ENCODE measurements at regions not wholly inside any gene's neighbourhood (a gene's known extent, or its start where the extent isn't known, plus 50 kb on each side); places are given as distances from the start of the nearest gene placed in this dataset.

DNA sequence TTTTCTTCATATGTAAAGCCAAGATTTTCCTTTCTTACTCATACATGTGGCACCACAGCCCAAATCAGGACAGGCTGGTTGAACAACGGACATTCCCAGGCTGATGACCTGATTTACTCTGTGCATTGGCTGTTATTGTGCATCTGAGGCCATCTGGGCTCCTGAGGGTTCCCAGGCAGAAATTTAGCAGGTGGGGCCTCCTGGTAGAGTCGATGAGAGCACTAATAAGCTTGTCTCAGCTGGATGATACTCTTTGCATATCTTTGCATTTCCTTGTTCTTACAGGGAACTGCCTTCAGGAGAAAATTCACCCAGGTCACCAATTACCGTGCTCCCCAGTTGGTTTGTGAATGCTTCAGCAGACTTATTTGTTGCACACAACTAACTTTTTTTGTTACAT, 605.1 kb downstream of the ELAVL2 start:
- DNase-seq (ENCODE audit: low read depth): no peak
- TF ChIP-seq MYC (IDR thresholded peaks at IDR 0.05; ENCODE audit: low read depth, low read length): no peak
- TF ChIP-seq, protein P1, sequence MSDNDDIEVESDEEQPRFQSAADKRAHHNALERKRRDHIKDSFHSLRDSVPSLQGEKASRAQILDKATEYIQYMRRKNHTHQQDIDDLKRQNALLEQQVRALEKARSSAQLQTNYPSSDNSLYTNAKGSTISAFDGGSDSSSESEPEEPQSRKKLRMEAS (IDR thresholded peaks at IDR 0.05; ENCODE audit: low read depth, low read length): no peak
- no peak overlapping the region for H3K4me3 ChIP-seq (ENCODE audit: low read depth, low read length)

DNA sequence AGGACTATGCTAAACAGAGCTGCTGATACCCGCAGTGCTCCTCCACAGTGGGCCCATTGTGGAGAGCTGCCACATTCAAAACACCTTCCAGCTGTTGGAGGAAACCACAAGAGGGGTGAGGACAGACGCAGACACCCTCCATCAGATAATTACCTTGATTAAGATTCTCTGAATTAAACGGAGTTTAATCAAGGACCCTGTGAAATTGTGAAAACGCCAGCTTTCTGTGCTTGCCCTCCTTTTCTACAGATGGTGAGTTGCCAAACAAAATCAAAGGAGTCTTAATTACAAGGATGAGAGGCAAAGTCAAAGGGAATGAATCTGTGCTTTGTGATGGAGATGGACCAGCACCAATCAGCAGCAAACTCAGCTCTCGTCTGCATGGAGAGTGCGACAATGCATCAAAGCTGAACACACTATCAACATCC, 596.1 kb downstream of the ELAVL2 start:
- no peak overlapping the region for H3K4me3 ChIP-seq (ENCODE audit: low read depth, low read length)
- no peak for DNase-seq (ENCODE audit: low read depth)
- TF ChIP-seq MYC (IDR thresholded peaks at IDR 0.05; ENCODE audit: low read depth, low read length) (no peak), POLR2A (IDR thresholded peaks at IDR 0.05; ENCODE audit: extremely low read depth, insufficient read length) (no peak)
- TF ChIP-seq, protein P2, sequence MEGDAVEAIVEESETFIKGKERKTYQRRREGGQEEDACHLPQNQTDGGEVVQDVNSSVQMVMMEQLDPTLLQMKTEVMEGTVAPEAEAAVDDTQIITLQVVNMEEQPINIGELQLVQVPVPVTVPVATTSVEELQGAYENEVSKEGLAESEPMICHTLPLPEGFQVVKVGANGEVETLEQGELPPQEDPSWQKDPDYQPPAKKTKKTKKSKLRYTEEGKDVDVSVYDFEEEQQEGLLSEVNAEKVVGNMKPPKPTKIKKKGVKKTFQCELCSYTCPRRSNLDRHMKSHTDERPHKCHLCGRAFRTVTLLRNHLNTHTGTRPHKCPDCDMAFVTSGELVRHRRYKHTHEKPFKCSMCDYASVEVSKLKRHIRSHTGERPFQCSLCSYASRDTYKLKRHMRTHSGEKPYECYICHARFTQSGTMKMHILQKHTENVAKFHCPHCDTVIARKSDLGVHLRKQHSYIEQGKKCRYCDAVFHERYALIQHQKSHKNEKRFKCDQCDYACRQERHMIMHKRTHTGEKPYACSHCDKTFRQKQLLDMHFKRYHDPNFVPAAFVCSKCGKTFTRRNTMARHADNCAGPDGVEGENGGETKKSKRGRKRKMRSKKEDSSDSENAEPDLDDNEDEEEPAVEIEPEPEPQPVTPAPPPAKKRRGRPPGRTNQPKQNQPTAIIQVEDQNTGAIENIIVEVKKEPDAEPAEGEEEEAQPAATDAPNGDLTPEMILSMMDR (IDR thresholded peaks at IDR 0.05; ENCODE audit: low read depth, low read length): no peak
- TF ChIP-seq, protein P1 (IDR thresholded peaks at IDR 0.05; ENCODE audit: low read depth, low read length): no peak

DNA sequence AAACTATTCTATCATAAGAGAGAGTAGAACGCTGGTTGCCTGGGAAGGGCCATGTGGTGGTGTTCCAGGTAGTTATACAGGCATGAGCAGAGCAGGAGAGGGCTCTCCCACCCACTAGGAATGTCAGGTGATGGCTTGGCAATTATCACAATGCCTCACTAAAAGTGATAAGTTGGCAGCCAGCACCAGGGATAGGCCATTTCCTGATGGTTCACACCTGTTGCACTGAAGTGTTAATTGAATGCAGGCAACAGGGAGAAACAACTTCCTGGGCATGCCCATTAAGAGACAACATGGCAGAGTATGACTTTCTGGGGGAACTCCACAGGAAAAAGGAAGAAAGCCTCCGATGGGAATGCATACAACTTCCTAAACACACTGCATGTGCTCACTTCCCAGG, 593.2 kb downstream of the ELAVL2 start:
- no peak for DNase-seq (ENCODE audit: low read depth)
- no peak for TF ChIP-seq MYC (IDR thresholded peaks at IDR 0.05; ENCODE audit: low read depth, low read length)
- H3K4me3 ChIP-seq (ENCODE audit: low read depth, low read length): no peak overlapping the region

DNA sequence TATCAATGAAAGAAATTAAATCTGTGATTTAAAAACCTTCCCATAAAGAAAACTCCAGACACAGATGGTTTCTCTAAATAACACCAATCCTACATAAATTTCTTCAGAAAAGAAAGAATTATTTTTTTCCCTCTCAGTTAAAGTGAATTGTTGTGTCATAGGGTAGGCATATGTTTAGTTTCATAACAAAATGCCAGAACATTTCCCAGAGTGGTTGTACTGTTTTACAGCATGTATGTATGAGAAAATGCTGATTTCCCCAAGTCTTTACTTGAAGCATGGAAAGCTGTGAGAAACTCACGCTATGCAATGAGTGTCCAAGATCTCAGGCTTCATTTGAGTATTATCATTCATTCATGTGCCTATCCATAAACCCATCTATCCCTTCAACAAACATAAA, 582.5 kb downstream of the ELAVL2 start:
- no peak for DNase-seq (ENCODE audit: low read depth)
- no peak overlapping the region for H3K4me3 ChIP-seq (ENCODE audit: low read depth, low read length)
- TF ChIP-seq, protein P1 (IDR thresholded peaks at IDR 0.05; ENCODE audit: low read depth, low read length): no peak
- TF ChIP-seq POLR2A (IDR thresholded peaks at IDR 0.05; ENCODE audit: extremely low read depth, insufficient read length): no peak
- TF ChIP-seq MYC (IDR thresholded peaks at IDR 0.05; ENCODE audit: low read depth, low read length): no peak
- TF ChIP-seq, protein P2 (IDR thresholded peaks at IDR 0.05; ENCODE audit: low read depth, low read length): no peak

DNA sequence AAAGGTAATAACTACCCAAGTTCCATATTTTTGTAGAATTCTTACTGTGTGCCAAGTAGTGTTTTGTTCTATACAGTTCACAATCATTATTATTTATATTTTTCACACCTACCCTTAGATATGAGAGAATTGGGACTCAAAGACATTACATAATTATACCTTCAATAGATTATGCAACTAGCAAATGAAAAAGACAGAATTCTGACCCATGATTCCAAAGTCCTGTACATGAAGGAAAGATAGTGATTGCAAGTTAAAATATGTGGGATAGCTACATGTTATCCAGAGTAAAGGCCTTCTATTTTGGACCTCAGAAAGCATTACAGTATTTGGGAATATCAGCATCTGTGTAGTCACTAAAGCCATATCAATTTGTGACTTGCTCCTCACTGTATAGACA, 581.0 kb downstream of the ELAVL2 start:
- DNase-seq (ENCODE audit: low read depth): no peak
- no peak overlapping the region for H3K4me3 ChIP-seq (ENCODE audit: low read depth, low read length)
- no peak for TF ChIP-seq MYC (IDR thresholded peaks at IDR 0.05; ENCODE audit: low read depth, low read length)
- no peak for TF ChIP-seq POLR2A (IDR thresholded peaks at IDR 0.05; ENCODE audit: extremely low read depth, insufficient read length)
- TF ChIP-seq, protein P1 (IDR thresholded peaks at IDR 0.05; ENCODE audit: low read depth, low read length): no peak
- TF ChIP-seq, protein P2 (IDR thresholded peaks at IDR 0.05; ENCODE audit: low read depth, low read length): no peak

DNA sequence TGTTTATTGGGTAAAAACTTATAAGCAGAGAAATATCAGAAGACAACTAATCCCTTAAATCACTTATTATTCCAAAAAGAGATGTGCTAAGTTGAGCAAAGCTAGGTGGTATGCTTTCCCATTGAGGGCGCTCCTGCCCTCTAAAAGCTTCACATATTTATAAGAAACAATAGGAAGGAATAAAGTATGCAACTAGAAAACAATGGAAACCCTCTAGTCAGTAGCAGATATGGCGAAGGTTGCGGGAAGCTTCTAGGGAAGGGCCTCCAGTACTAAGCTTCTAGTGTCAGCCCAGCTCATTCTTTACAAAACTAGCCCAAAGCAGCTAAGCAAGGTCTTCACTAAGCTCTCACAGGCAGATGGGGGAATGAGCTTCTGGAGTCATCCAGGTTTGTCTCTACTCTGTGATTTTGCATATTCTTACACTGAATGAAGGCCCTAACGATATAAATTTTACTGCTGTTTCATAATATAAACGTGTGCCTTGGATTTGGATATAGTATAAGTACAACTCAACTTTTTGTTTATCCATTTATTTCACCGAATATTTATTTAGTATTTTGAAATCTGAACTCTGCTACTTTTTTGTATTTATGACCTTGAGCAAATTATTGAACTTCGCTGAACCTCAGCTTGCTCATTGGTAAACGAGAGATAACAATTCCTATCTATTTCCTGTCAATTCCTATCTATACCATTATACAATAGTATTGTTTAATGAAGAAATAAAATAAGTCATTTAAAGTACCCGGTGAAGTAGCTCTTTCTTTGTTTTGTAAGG, 571.4 kb downstream of the ELAVL2 start:
- H3K4me3 ChIP-seq (ENCODE audit: low read depth, low read length): no peak overlapping the region
- TF ChIP-seq, protein P1 (IDR thresholded peaks at IDR 0.05; ENCODE audit: low read depth, low read length): no peak
- TF ChIP-seq, protein P2 (IDR thresholded peaks at IDR 0.05; ENCODE audit: low read depth, low read length): no peak
- TF ChIP-seq MYC (IDR thresholded peaks at IDR 0.05; ENCODE audit: low read depth, low read length) (no peak), POLR2A (IDR thresholded peaks at IDR 0.05; ENCODE audit: extremely low read depth, insufficient read length) (no peak)
- DNase-seq (ENCODE audit: low read depth): no peak
